GM12891 (cell line): ENCODE measurements at regions not wholly inside any gene's neighbourhood (a gene's known extent, or its start where the extent isn't known, plus 50 kb on each side); places are given as distances from the start of the nearest gene placed in this dataset.

Experiments
- PAX5 ChIP-seq: IDR thresholded peaks from 2 replicates; pipeline ENCODE4 v1.6.1; 2011; ENCODE audit warnings: low read length, moderate library complexity, mild to moderate bottlenecking; ENCODE audit not compliant: insufficient read depth, severe bottlenecking
- POLR2A ChIP-seq: IDR thresholded peaks from 2 replicates; pipeline ENCODE4 v1.6.1; 2011; ENCODE audit warnings: low read depth, low read length, control low read depth
- POLR2AphosphoS5 ChIP-seq: IDR thresholded peaks from 2 replicates; pipeline ENCODE4 v1.6.1; 2011; ENCODE audit warnings: low read depth, low read length, control low read depth
- POU2F2 ChIP-seq: IDR thresholded peaks from 2 replicates; pipeline ENCODE4 v1.6.1; 2011; ENCODE audit warnings: low read depth, mild to moderate bottlenecking, control low read depth, low read length, moderate library complexity
- SPI1 ChIP-seq: IDR thresholded peaks from 2 replicates; pipeline ENCODE4 v1.6.1; 2011; ENCODE audit warnings: low read depth, low read length, control low read depth
- TAF1 ChIP-seq: IDR thresholded peaks from 2 replicates; pipeline ENCODE4 v1.6.1; 2011; ENCODE audit warnings: low read depth, low read length, control low read depth

DNA sequence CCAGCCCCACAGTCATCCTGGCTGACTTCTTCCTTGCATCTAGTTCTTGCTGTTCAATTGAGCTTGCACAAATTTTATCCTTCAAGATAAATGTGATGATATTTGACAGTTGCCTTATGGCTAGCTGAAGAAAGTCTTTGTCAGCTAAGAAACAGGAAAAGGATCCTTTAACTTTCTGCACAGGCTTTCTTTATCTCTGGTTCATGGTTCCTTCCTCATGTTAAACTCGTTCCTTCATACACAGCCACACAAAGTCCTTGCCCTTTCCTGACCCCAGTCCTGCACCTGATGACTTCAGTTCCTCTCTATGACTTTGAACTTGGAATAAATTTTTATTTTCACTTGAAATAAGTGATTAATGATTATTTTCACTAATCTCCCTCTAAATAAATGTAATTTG lies 132.5 kb upstream of the PRSS3 start:
- TF ChIP-seq POLR2A: no peak
- no peak for TF ChIP-seq POU2F2
- TF ChIP-seq POLR2AphosphoS5: no peak
- TF ChIP-seq SPI1: no peak
- TF ChIP-seq TAF1: no peak
- TF ChIP-seq PAX5: no peak
